GM12892 (cell line): ENCODE measurements at regions not wholly inside any gene's neighbourhood (a gene's known extent, or its start where the extent isn't known, plus 50 kb on each side); places are given as distances from the start of the nearest gene placed in this dataset.
"Not testable (repeated sequence)": the region's sequence is repeated elsewhere in the genome, so short reads cannot be mapped to it uniquely, and the experiment has no call there.

Experiments
- DNase-seq: peaks from one replicate; pipeline ENCODE4 v3.0.0; 2011; ENCODE audit not compliant: insufficient read length
- FAIRE-seq: peaks from 2 replicates; lab custom pipeline; 2011; peaks lifted over from hg19 to GRCh38; lab: Jason Lieb, UNC
- POLR2A ChIP-seq: IDR thresholded peaks from 2 replicates; pipeline ENCODE4 v1.6.1; 2011; ENCODE audit warnings: low read depth, low read length, control low read depth
- POLR2AphosphoS5 ChIP-seq: IDR thresholded peaks from 2 replicates; pipeline ENCODE4 v1.6.1; 2011; ENCODE audit warnings: low read depth, low read length, control low read depth
- TAF1 ChIP-seq: IDR thresholded peaks from 2 replicates; pipeline ENCODE4 v1.6.1; 2011; ENCODE audit warnings: low read depth, mild to moderate bottlenecking, control low read depth, low read length, borderline replicate concordance

- TF ChIP-seq TAF1 = no peak
- FAIRE-seq = no peak
- no peak for DNase-seq
These were observed 1412.6 kb downstream of the ZPLD1 start for GRCh38 chr3:103847081-103848062.

GRCh38 chr3:103851793-103852192 lies 1417.0 kb downstream of the ZPLD1 start:
- TF ChIP-seq POLR2A (no peak), TAF1 (no peak), POLR2AphosphoS5 (no peak)
- no peak for FAIRE-seq

DNA sequence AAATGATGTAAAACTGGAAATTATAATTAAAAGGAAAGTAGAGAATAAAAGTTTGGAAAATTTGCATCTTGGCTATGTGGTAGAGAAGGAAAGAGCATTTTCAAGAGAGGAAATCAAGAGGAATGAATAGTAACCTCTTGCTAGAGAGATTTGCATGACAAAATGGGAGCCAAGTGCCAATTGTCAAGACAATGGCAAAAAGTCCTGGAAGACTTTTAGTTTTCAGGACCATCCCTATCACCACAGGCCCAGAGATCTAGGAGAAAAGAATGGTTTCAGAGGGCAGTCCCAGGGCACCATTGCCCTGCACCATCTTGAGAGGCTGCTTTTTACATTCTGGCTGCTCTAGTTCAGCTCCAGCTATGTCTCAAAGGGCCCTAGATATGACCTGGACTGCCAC lies 1427.6 kb downstream of the ZPLD1 start:
- no peak for TF ChIP-seq POLR2AphosphoS5
- TF ChIP-seq TAF1 = no peak
- TF ChIP-seq POLR2A = no peak
- no peak for DNase-seq
- FAIRE-seq = no peak

More at GRCh38 chr3:103851793-103852192, 1417.0 kb downstream of the ZPLD1 start:
- no peak for DNase-seq

GRCh38 chr3:103863381-103863780 lies 1428.6 kb downstream of the ZPLD1 start:
- no peak for FAIRE-seq
- no peak for DNase-seq
- TF ChIP-seq POLR2AphosphoS5 (no peak), TAF1 (no peak), POLR2A (no peak)

- no peak for TF ChIP-seq POLR2AphosphoS5
- TF ChIP-seq POLR2A = no peak
- no peak for TF ChIP-seq TAF1
- FAIRE-seq = no peak
- no peak for DNase-seq
These were observed 1431.3 kb downstream of the ZPLD1 start for GRCh38 chr3:103866113-103866512.

- DNase-seq (no peak), FAIRE-seq (no peak)
- TF ChIP-seq POLR2A = no peak
- TF ChIP-seq TAF1 = no peak
- TF ChIP-seq POLR2AphosphoS5 = no peak
These were observed 1438.2 kb downstream of the ZPLD1 start for GRCh38 chr3:103873021-103873420.

- FAIRE-seq (no peak), DNase-seq (no peak)
- TF ChIP-seq POLR2A = no peak
- TF ChIP-seq POLR2AphosphoS5 = no peak
- TF ChIP-seq TAF1 = no peak
These were observed 1439.2 kb downstream of the ZPLD1 start for GRCh38 chr3:103873897-103874545.

- not testable (repeated sequence) for FAIRE-seq, DNase-seq
These were observed 1447.0 kb downstream of the ZPLD1 start for GRCh38 chr3:103881809-103882208.

GRCh38 chr3:103889675-103890074 lies 1454.9 kb downstream of the ZPLD1 start:
- DNase-seq (no peak), FAIRE-seq (no peak)
- no peak for TF ChIP-seq POLR2A
- no peak for TF ChIP-seq TAF1

- DNase-seq (no peak), FAIRE-seq (no peak)
- TF ChIP-seq POLR2A (no peak), POLR2AphosphoS5 (no peak), TAF1 (no peak)
These were observed 1459.5 kb downstream of the ZPLD1 start for GRCh38 chr3:103894162-103894822.

- FAIRE-seq (no peak), DNase-seq (no peak)
- TF ChIP-seq POLR2A = no peak
- TF ChIP-seq POLR2AphosphoS5 = no peak
- no peak for TF ChIP-seq TAF1
These were observed 1464.5 kb downstream of the ZPLD1 start for GRCh38 chr3:103899328-103899727.

GRCh38 chr3:103904991-103905390 lies 1461.7 kb upstream of the ALCAM start:
- FAIRE-seq (no peak), DNase-seq (no peak)
- TF ChIP-seq POLR2AphosphoS5 = no peak
- TF ChIP-seq TAF1 = no peak
- TF ChIP-seq POLR2A = no peak
